ENCODE measurements at regions not wholly inside any gene's neighbourhood (a gene's known extent, or its start where the extent isn't known, plus 50 kb on each side); places are given as distances from the start of the nearest gene placed in this dataset.

DNA sequence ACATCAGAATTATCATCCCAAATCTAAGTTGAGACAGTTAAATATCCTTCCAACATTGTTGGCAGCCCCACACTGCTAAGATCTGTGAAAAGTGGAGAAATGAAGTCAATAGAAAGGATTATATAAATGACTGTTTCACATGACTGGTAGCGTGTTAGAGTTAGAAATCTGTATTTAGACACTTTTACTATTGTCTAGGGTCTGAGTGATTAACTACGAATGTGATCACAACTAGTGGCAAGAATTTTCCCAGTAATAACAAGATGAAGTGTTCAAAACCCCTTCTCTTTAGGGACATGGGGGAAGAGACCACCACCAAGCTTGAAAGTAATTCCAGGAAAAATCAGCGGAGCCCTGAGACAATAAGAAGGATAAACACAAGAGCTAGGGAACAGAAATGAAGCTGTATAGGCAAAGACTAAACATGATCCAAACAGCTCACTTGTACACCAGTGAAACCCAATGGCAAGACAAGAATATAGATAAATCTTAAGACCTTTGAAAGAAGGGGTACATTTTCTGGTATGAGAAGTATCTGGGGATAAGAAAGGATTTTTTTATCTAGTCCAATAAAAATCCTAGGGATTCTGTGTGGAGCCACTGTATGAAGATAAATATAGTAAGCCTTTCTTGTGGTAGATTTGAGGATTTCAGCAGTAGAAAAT lies 646.6 kb upstream of the USP24 start:
- Histone ChIP-seq H3K9me3 (ENCODE audit: control insufficient read depth in 4 of 4, insufficient read depth in 3 of 4, low read length in 3 of 4) (no peaks in the 10 kb centered on the region), H3K36me3 (ENCODE audit: control insufficient read depth in 4 of 4, insufficient read depth in 4 of 4, low read length in 4 of 4) (no peaks in the 10 kb centered on the region), H3K27ac (ENCODE audit: low read depth in 1 of 2, low read length in 1 of 2) (no peak overlapping the region), H3K4me3 (no peak overlapping the region), H3K4me1 (ENCODE audit: control insufficient read depth in 5 of 5, insufficient read depth in 5 of 5, low read length in 5 of 5) (peaks cover 0 to 13% (median 5%) of the 10 kb centered on the region in 5 donors), H3K9ac (ENCODE audit: insufficient read depth in 1 of 2, low read length in 2 of 2) (no peak overlapping the region), H3K27me3 (ENCODE audit: control insufficient read depth in 3 of 3, insufficient read depth in 3 of 3, low read length in 2 of 3) (no peaks in the 10 kb centered on the region)
- no peak for ATAC-seq (ENCODE audit: insufficient read depth, low FRiP score)
- DNase-seq: no peak
- WGBS, 2 donors: 81 to 94% methylated on average over 3 of the region's 3 CpGs
- TF ChIP-seq, protein P1, sequence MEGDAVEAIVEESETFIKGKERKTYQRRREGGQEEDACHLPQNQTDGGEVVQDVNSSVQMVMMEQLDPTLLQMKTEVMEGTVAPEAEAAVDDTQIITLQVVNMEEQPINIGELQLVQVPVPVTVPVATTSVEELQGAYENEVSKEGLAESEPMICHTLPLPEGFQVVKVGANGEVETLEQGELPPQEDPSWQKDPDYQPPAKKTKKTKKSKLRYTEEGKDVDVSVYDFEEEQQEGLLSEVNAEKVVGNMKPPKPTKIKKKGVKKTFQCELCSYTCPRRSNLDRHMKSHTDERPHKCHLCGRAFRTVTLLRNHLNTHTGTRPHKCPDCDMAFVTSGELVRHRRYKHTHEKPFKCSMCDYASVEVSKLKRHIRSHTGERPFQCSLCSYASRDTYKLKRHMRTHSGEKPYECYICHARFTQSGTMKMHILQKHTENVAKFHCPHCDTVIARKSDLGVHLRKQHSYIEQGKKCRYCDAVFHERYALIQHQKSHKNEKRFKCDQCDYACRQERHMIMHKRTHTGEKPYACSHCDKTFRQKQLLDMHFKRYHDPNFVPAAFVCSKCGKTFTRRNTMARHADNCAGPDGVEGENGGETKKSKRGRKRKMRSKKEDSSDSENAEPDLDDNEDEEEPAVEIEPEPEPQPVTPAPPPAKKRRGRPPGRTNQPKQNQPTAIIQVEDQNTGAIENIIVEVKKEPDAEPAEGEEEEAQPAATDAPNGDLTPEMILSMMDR (IDR thresholded peaks at IDR 0.05; ENCODE audit: control extremely low read depth, extremely low read depth): no peak

DNA sequence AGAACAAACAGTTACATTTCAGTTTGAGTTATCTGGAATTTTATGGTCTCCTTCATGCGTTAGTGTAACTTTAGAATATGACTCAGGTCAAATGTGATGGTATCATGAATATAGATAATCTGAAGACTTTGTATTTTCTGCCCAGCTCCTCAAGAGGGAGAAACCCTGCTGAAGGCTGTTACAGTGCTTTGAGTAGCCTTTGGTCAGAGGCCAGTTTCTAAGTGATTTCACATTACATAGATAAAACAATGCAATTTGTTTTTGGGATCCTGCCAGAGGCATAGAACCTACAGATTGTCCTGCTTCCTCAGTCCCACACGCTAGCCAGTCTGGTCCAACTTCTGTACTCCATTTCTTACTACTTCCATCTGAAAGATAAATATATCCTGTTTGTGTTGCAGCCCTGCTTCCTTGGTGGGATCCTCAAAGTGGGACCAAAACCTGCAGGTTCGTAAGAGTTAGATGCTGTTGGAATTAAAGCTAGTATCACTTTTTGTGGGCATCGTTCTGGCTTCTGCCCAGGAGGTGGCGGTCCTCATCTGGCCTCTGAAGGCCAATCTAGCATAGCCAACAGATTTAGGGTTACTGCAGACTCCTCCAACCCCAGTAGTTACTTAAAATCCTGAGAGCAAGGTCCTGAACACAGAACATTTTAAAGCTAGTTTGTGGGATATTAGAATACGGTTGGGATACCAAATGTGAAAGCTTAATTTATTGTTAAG lies 645.8 kb upstream of the USP24 start:
- Histone ChIP-seq H3K9ac (ENCODE audit: insufficient read depth in 1 of 2, low read length in 2 of 2) (no peak overlapping the region), H3K4me3 (no peak overlapping the region), H3K9me3 (ENCODE audit: control insufficient read depth in 4 of 4, insufficient read depth in 3 of 4, low read length in 3 of 4) (no peaks in the 10 kb centered on the region), H3K27me3 (ENCODE audit: control insufficient read depth in 3 of 3, insufficient read depth in 3 of 3, low read length in 2 of 3) (no peaks in the 10 kb centered on the region), H3K27ac (ENCODE audit: low read depth in 1 of 2, low read length in 1 of 2) (no peak overlapping the region), H3K36me3 (ENCODE audit: control insufficient read depth in 4 of 4, insufficient read depth in 4 of 4, low read length in 4 of 4) (no peaks in the 10 kb centered on the region), H3K4me1 (ENCODE audit: control insufficient read depth in 5 of 5, insufficient read depth in 5 of 5, low read length in 5 of 5) (peaks cover 0 to 13% (median 5%) of the 10 kb centered on the region in 5 donors)
- TF ChIP-seq, protein P1 (IDR thresholded peaks at IDR 0.05; ENCODE audit: control extremely low read depth, extremely low read depth): no peak
- DNase-seq: peak; percentile 23 to 87 (median 81)
- 57 to 85% methylated on average over 6 of the region's 6 CpGs for WGBS, 2 donors
- ATAC-seq (ENCODE audit: insufficient read depth, low FRiP score): no peak

DNA sequence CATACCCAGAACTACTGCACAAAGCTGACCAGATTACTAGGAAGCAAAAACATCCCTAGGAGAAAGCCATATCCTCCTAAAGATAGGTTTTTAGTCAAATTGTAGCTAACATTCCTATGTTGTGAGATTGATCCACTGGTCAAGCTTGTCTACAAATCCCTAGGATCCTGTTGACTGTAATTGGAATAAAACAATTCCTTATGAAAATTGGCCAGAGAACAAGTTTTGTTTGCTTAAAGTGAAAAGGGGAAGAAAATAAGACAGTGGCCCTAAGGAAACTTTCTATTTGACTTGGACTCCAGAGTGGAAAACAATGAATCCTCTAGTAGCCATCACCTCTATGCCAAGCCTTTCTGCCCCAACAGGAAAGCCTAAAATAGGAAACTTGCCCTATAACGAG lies 645.2 kb upstream of the USP24 start:
- Histone ChIP-seq H3K4me1 (ENCODE audit: control insufficient read depth in 5 of 5, insufficient read depth in 5 of 5, low read length in 5 of 5) (peaks cover 0 to 13% (median 5%) of the 10 kb centered on the region in 5 donors), H3K4me3 (no peak overlapping the region), H3K27me3 (ENCODE audit: control insufficient read depth in 3 of 3, insufficient read depth in 3 of 3, low read length in 2 of 3) (no peaks in the 10 kb centered on the region), H3K27ac (ENCODE audit: low read depth in 1 of 2, low read length in 1 of 2) (no peak overlapping the region), H3K36me3 (ENCODE audit: control insufficient read depth in 4 of 4, insufficient read depth in 4 of 4, low read length in 4 of 4) (no peaks in the 10 kb centered on the region), H3K9me3 (ENCODE audit: control insufficient read depth in 4 of 4, insufficient read depth in 3 of 4, low read length in 3 of 4) (no peaks in the 10 kb centered on the region), H3K9ac (ENCODE audit: insufficient read depth in 1 of 2, low read length in 2 of 2) (no peak overlapping the region)
- WGBS, 2 donors: 31 to 61% methylated on average over 1 of the region's 1 CpG
- TF ChIP-seq, protein P1 (IDR thresholded peaks at IDR 0.05; ENCODE audit: control extremely low read depth, extremely low read depth): no peak
- DNase-seq (peak in 1 of 3 donors; percentile 26), ATAC-seq (ENCODE audit: insufficient read depth, low FRiP score) (no peak)
